Heart left ventricle (tissue), 13 donors: ENCODE measurements at regions not wholly inside any gene's neighbourhood (a gene's known extent, or its start where the extent isn't known, plus 50 kb on each side); places are given as distances from the start of the nearest gene placed in this dataset.

ENCODE experiments used
- CTCF ChIP-seq, 12 donors: fragments of 200-600 bp; sonication (generic) in 4 of 12; IDR thresholded peaks; one replicate each; pipeline versions ENCODE4 v1.5.0 to v1.8.0; 2018 to 2022; ENCODE audit warnings: antibody characterized with exemption in 12 of 12, mild to moderate bottlenecking in 5 of 12
- POLR2A ChIP-seq, 2 donors: fragments of 450-650 bp; IDR thresholded peaks; one replicate each; pipeline ENCODE4 v1.6.1; 2017; ENCODE audit warnings: antibody characterized with exemption in 2 of 2, mild to moderate bottlenecking in 2 of 2, moderate library complexity in 2 of 2
- donor health status: ischemic (EF 13 %, LVEDD 7.1; RV severe dilation, severe dysfunction).
- donor health status: DM: no; HTN: yes; CAD: no.
- donor health status: DM: no; HTN: no; CAD: no.
- donor health status: ischemic (EF 25% LVEDD 6.9; RV normal size, moderate dysfunction).
- donor health status: ischemic (EF 25% LVEDD 5.7; RV mildly dilated, moderate dysfunction).
- donor health status: ischemic (EF 35%, LVEDD 5.7; RV mildly dilated, moderate dysfunction).
- donor health status: nonischemic (EF 11% LVEDD 7.7; RV severe dilation, severe dysfunction).
- donor health status: DM: yes; HTN: yes; CAD: no.
- donor health status: PGD.
- donor health status: ischemic (EF 29% LVEDD 5.4; RV normal size, mild dysfunction).
- donor health status: nonischemic (EF 23%, LVEDD 6.1; RV moderate dilation, normal function).

GRCh38 chr18:60888071-60888624 is 445.1 kb upstream of the CDH20 start:
- TF ChIP-seq POLR2A (IDR thresholded peaks at IDR 0.05) = no peak
- TF ChIP-seq CTCF (IDR thresholded peaks at IDR 0.05) = no peak
